Cardiac muscle cell (in vitro differentiated cells and primary cell): ENCODE measurements at regions not wholly inside any gene's neighbourhood (a gene's known extent, or its start where the extent isn't known, plus 50 kb on each side); places are given as distances from the start of the nearest gene placed in this dataset.
A peak's percentile ranks its signal among the peaks of the same experiment; 100 is the strongest.

ENCODE experiments used
- DNase-seq, 2 donors: peaks; one replicate each; pipeline versions ENCODE4 v3.0.0 to v3.0.0-alpha.2; 2010 to 2017; ENCODE audit warnings: low read depth in 1 of 2, low spot score in 1 of 2
- H3K27ac ChIP-seq: fragments of 200-600 bp; sonication (generic); 2 replicates; pipeline ENCODE4 v1.5.1; 2016
- H3K27me3 ChIP-seq: fragments of 200-600 bp; sonication (generic); 2 replicates; pipeline ENCODE4 v1.6.0; 2016; ENCODE audit warnings: control low read depth
- H3K36me3 ChIP-seq: fragments of 200-600 bp; sonication (generic); 2 replicates; pipeline ENCODE4 v1.5.1; 2016; ENCODE audit warnings: control low read depth
- H3K4me1 ChIP-seq: fragments of 200-600 bp; sonication (generic); 2 replicates; pipeline ENCODE4 v1.8.1; 2017; ENCODE audit warnings: low read depth, mild to moderate bottlenecking, mixed run types
- H3K4me3 ChIP-seq: fragments of 200-600 bp; sonication (generic); 2 replicates; pipeline ENCODE4 v1.5.1; 2016; ENCODE audit warnings: mild to moderate bottlenecking
- H3K9me3 ChIP-seq: fragments of 200-600 bp; sonication (generic); 2 replicates; pipeline ENCODE4 v1.5.1; 2017; ENCODE audit warnings: low read depth, mild to moderate bottlenecking, control low read depth
- CTCF ChIP-seq: IDR thresholded peaks from 2 replicates; pipeline ENCODE4 v1.5.1; 2012; ENCODE audit warnings: low read depth, mild to moderate bottlenecking, low read length

- H3K36me3 ChIP-seq, result no peaks in the 10 kb centered on the region
- no peaks in the 10 kb centered on the region for H3K27me3 ChIP-seq
- no peak for TF ChIP-seq CTCF
- DNase-seq, result no peak
- H3K4me1 ChIP-seq, result no peaks in the 10 kb centered on the region
- H3K4me3 ChIP-seq, result no peak overlapping the region
- H3K9me3 ChIP-seq, result no peaks in the 10 kb centered on the region
- H3K27ac ChIP-seq, result no peak overlapping the region
Measured at GRCh38 chr13:75161804-75162203, 320.2 kb downstream of the TBC1D4 start.

GRCh38 chr13:75160984-75161383 lies 321.0 kb downstream of the TBC1D4 start:
- Histone ChIP-seq H3K9me3 (no peaks in the 10 kb centered on the region), H3K27ac (no peak overlapping the region), H3K36me3 (no peaks in the 10 kb centered on the region), H3K27me3 (no peaks in the 10 kb centered on the region), H3K4me1 (no peaks in the 10 kb centered on the region), H3K4me3 (no peak overlapping the region)
- DNase-seq, result no peak
- no peak for TF ChIP-seq CTCF

GRCh38 chr13:75154331-75154730 lies 327.6 kb downstream of the TBC1D4 start:
- H3K4me1 ChIP-seq, result no peaks in the 10 kb centered on the region
- H3K4me3 ChIP-seq, result no peak overlapping the region
- no peak overlapping the region for H3K27ac ChIP-seq
- no peaks in the 10 kb centered on the region for H3K9me3 ChIP-seq
- no peak for DNase-seq
- TF ChIP-seq CTCF, result no peak
- no peaks in the 10 kb centered on the region for H3K36me3 ChIP-seq
- H3K27me3 ChIP-seq, result no peaks in the 10 kb centered on the region

- DNase-seq, result peak in 1 of 2 donors; percentile 85
- H3K9me3 ChIP-seq, result no peaks in the 10 kb centered on the region
- no peaks in the 10 kb centered on the region for H3K36me3 ChIP-seq
- no peak overlapping the region for H3K4me3 ChIP-seq
- H3K27me3 ChIP-seq, result no peaks in the 10 kb centered on the region
- no peak overlapping the region for H3K27ac ChIP-seq
- TF ChIP-seq CTCF, result no peak
- H3K4me1 ChIP-seq, result no peaks in the 10 kb centered on the region
Measured at GRCh38 chr13:75153834-75154233, 328.1 kb downstream of the TBC1D4 start.

- Histone ChIP-seq H3K4me3 (no peak overlapping the region), H3K27ac (no peak overlapping the region), H3K9me3 (no peaks in the 10 kb centered on the region), H3K27me3 (no peaks in the 10 kb centered on the region), H3K36me3 (no peaks in the 10 kb centered on the region), H3K4me1 (no peaks in the 10 kb centered on the region)
- no peak for TF ChIP-seq CTCF
- DNase-seq, result peak in 1 of 2 donors; percentile 42
Measured at GRCh38 chr13:75153386-75153785, 328.6 kb downstream of the TBC1D4 start.
